Activated CD8-positive, alpha-beta memory T cell treated with anti-CD3 and anti-CD28 coated beads, Interleukin-2, amount 50 U/mL, for 48 hours (primary cell): ENCODE measurements at regions not wholly inside any gene's neighbourhood (a gene's known extent, or its start where the extent isn't known, plus 50 kb on each side); places are given as distances from the start of the nearest gene placed in this dataset.

Experiments used
- DNase-seq: peaks from one replicate; pipeline ENCODE4 v3.0.0-alpha.2; 2020

- no peak for DNase-seq
These were observed 1283.9 kb upstream of the CELF2 start for GRCh38 chr10:9733766-9734165.

GRCh38 chr10:9734218-9734617 is 1283.5 kb upstream of the CELF2 start:
- no peak for DNase-seq

- DNase-seq: no peak
These were observed 1281.9 kb upstream of the CELF2 start for GRCh38 chr10:9735731-9736130.

DNA sequence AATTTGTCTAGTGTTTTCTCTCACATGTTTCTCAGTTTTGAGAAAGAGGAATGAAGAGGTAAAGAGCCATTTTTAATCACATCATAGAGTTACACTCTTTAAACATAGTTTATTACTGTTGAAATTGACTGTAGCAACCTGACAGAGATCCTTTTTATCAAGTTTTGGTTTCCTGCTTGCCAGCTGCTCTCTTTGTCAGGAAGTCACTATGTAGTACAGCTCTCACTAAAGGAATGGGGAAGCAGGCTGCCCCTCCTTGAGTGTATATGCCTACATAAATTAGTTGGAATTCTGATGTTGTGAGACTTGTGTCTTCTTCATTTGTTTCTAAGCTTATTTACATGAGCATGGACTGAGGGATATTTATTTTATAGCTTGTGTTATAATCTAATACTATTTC is 1274.0 kb upstream of the CELF2 start:
- no peak for DNase-seq

DNA sequence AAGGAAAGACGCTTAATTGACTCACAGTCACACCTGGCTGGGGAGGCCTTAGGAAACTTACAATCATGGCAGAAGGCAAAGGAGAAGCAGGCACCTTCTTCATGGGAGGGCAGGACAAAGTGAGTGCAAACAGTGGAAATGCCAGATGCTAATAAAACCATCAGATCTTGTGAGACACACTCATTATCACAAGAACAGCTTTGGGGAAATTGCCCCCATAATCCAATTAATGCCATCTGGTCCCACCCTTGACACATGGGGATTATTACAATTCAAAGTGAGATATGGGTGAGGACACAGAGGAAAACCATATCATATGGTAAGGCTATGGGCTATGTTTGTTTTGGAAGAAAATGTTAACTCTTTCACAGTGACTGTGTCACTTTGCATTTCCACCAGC is 1272.5 kb upstream of the CELF2 start:
- DNase-seq: no peak

DNA sequence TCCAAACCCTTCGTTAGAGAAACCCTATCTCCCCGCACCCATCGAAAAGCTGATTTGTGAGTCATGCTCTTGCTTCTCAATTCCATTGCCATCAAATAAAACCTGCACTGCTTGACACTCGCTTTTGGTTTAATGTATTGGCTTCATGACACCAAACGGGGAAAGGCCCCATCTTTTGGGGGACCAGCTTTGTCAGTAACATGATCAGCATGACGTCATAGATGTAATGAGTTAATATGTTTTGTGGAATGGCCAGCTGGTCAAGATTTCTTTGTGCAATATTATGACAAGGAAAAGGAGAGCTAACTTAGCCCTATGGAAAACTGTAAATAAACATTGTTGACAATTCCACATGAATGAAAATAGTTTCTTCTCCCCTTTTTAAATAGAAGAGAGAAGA is 1260.5 kb upstream of the CELF2 start:
- no peak for DNase-seq

- no peak for DNase-seq
These were observed 1258.1 kb upstream of the CELF2 start for GRCh38 chr10:9759596-9759995.

DNA sequence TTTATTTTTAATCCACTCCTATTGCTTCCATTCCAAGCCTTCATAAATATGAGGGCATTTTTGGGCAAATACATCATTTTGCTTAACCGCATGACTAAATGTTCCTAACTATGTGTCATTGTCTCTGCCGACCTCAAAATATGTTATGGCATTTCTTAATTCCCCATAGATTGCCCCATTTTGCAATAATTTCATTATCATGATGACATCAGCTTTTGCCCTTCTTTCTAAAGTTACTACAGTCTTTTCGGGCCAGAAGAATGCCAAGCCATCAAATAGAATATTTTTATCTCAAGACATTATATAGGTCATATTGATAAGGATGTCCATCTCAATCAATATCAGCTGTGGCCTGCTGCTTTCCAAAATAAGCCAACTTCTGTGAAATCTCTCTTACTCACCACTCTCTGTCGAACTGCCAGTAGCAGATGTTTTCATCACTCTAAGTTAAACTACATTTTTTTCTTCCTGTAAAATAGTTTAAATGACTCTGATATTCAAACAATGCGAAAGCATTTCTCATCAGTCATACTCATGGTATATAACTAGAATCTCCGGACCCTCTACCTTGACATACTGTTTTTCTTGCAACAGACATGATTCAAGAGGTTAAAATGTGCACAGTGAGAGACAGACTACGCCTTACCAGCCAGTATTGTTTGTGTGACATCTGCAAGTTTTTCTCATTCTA is 1254.6 kb upstream of the CELF2 start:
- no peak for DNase-seq

GRCh38 chr10:9766762-9767161 is 1250.9 kb upstream of the CELF2 start:
- DNase-seq: no peak

DNA sequence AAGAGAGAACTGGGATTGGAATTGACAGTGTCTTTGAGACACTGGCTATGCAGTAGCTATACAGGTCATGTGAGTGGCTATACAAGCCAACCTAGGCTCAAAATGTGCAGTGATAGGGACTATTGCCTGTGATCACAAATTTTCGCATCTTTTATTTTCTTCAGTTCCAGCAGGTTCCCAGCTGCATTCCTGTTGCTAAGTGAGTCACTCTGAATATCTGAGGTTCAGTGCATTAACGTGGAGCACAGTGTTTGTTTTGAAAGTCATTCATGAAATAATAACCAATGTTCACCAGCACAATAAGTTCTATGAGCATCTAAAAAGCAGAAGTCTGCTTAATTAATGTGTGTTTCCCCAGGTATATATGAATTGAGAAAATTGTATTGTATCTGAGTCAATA is 1236.0 kb upstream of the CELF2 start:
- DNase-seq: no peak

DNA sequence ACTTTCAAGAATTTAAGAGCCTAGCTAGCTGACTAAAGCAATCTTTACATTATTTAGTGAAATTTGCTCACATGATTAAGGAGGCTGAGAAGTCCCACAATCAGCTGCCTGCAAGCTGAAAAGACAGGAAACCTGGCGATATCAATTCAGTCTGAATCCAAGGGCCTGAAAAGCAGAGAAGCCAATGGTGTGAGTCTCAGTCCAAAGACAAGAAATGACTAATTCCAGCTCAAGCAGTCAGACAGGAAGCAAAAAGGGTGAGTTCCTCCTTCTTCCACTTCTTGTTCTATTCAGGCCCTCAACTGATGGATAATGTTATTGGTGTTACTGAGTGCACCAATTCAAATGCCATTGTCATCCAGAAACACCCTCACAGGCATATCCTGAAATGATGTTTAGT is 1231.6 kb upstream of the CELF2 start:
- no peak for DNase-seq

GRCh38 chr10:9786576-9786975 is 1231.1 kb upstream of the CELF2 start:
- DNase-seq: no peak

- DNase-seq: no peak
These were observed 1227.7 kb upstream of the CELF2 start for GRCh38 chr10:9789996-9790395.

DNA sequence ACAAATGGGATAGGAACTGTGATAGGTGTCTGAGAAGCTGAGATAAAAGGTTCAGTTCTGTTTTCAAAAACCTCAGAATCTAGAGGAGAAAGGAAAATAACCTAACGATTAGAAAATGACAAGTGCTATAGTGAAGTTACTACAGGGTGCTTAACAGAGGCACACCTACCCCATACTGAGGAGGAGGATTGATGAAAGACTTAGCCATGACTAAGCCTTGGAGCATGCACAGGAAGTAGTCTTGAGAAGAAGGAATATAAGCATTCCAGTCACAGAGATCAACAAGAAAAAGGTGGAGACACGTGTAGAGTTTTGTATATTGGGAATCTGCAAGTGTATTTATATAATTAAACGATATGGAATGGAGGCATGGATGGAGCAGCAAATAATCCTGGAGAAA is 1225.5 kb upstream of the CELF2 start:
- DNase-seq: no peak

GRCh38 chr10:9796564-9796963 is 1221.1 kb upstream of the CELF2 start:
- DNase-seq: no peak

DNA sequence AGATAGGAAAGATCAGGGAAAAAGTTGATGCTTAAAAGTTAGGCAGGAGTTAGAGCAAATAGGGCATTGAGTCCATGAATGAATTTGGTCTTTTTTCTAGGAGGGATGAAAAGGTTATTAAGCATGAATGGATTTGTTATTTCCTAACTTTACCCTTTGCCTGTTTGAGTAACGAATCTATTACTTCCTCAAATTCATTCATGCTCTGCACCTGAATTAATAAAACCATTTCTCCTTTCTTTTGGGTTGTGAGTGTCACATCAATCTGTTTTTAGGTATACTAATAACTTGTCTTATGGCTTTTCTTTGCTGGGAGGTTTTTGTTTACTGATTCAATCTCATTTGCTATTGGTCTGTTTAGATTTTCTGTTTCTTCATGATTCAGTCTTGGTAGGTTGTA is 1217.7 kb upstream of the CELF2 start:
- no peak for DNase-seq

DNA sequence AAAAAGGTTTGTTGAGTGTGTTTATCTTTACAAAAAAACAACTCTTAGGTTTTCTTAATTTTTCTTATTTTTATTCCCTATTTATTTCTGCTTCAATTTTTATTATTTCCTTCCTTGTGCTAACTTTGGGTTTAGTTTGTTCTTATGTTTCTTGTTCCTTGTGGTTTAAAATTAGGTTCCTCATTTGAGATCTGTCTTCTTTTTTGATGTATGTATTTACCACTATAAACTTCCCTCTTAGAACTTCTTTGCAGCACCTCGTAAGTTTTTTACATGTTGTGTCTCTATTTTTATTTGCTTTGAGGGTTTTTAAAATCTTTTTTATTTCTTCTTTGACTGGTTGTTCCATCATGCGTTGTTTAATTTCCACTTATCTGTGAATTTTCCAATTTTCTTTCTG is 1217.1 kb upstream of the CELF2 start:
- no peak for DNase-seq

- no peak for DNase-seq
These were observed 1209.8 kb upstream of the CELF2 start for GRCh38 chr10:9807846-9808245.

DNA sequence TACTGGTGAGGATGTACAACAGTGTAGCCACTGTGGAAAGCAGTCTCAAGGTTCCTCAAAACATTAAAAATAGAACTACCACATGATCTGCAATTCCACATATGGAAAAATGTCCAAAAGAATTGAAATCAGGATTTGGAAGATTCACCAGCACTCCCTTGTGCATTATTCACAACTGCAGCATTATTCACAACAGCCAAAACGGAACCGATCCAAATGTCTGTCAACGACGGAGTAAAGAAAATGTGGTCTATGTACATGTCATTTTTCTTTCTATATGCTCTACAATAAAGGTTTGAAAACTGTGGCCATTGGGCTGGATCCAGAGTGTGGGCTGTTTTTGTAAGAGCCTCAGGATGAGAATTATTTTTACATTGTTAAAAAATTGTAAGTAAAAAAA is 1206.1 kb upstream of the CELF2 start:
- DNase-seq: no peak

GRCh38 chr10:9814285-9814864 is 1203.3 kb upstream of the CELF2 start:
- no peak for DNase-seq

DNA sequence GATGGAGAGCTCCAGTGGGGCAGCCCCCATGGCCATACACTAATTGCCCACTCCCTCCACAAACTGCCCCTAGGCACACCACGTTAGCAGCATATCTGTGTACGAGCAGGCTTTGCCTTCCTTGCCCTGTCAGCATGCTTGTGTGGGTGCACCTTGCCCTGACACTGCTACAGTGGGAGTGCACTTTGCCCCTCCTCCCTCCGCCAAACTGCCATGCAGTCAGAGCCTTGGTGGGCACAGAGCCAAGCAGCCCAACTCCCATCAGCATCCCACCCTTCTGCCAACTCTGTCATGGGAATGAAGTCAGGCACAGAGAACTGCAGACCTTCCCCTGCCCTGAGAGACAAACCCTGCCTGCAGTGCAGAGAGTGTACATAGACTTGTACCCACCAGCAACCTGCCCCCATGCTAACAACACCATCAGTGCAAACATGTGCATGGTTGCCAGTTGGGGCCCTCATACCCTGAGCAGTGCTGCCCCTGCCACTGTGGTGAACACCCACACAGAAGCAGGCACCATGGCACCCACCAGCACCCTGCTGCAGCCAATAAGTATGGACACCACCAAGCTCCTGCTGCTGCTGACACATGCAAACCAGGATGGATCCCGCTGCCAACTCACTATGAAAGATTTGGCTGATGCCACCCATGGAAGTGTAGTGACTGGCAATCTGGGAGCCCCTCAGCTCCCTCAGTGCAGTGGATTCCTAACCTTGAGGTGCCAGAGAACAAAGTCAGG is 1197.7 kb upstream of the CELF2 start:
- no peak for DNase-seq

GRCh38 chr10:9823268-9823930 is 1194.3 kb upstream of the CELF2 start:
- DNase-seq: no peak

- DNase-seq: no peak
These were observed 1193.0 kb upstream of the CELF2 start for GRCh38 chr10:9824631-9825071.

- DNase-seq: no peak
These were observed 1192.1 kb upstream of the CELF2 start for GRCh38 chr10:9825491-9826018.
